Natural killer cell (primary cell): ENCODE measurements at regions not wholly inside any gene's neighbourhood (a gene's known extent, or its start where the extent isn't known, plus 50 kb on each side); places are given as distances from the start of the nearest gene placed in this dataset.

ENCODE experiments used
- ATAC-seq, 3 donors: fragments of 150-1000 bp in 2 of 3; fragments of 200-7000 bp in 1 of 3; cut with Tn5 transposase; 1 replicate in 1 of 3; 2 replicates in 2 of 3; pipeline ENCODE4 v1.10.0; 2021; ENCODE audit warnings: mild to moderate bottlenecking in 2 of 3, moderate library complexity in 2 of 3
- DNase-seq, 2 donors: peaks; one replicate each; pipeline versions ENCODE4 v3.0.0 to v3.0.0-alpha.2; 2013 to 2021; ENCODE audit warnings: mixed read lengths in 1 of 2
- H3K27ac ChIP-seq: one replicate; pipeline ENCODE4 v1.5.1; 2013; ENCODE audit warnings: mild to moderate bottlenecking, low read length
- H3K27me3 ChIP-seq: one replicate; pipeline ENCODE4 v1.6.1; 2013; ENCODE audit warnings: low read length; ENCODE audit not compliant: control insufficient read depth, insufficient read depth
- H3K36me3 ChIP-seq: one replicate; pipeline ENCODE4 v1.6.1; 2013; ENCODE audit warnings: low read length; ENCODE audit not compliant: control insufficient read depth, insufficient read depth
- H3K4me1 ChIP-seq: one replicate; pipeline ENCODE4 v1.6.1; 2013; ENCODE audit warnings: low read length; ENCODE audit not compliant: control insufficient read depth, insufficient read depth
- H3K4me3 ChIP-seq: one replicate; pipeline ENCODE4 v1.5.1; 2013; ENCODE audit warnings: low read length
- H3K9me3 ChIP-seq: one replicate; pipeline ENCODE4 v1.6.1; 2013; ENCODE audit warnings: low read length; ENCODE audit not compliant: control insufficient read depth, insufficient read depth
- H3K27ac Mint-ChIP-seq, 2 donors: one replicate each; pipeline ENCODE4 v1.8.0; 2022; ENCODE audit warnings: mild to moderate bottlenecking in 2 of 2, mixed read lengths in 2 of 2, moderate library complexity in 1 of 2
- H3K27me3 Mint-ChIP-seq, 2 donors: one replicate each; pipeline ENCODE4 v1.8.0; 2022; ENCODE audit warnings: low read depth in 2 of 2, mixed read lengths in 2 of 2
- H3K36me3 Mint-ChIP-seq: one replicate; pipeline ENCODE4 v1.8.0; 2022; ENCODE audit warnings: mixed read lengths
- H3K4me1 Mint-ChIP-seq, 2 donors: one replicate each; pipeline ENCODE4 v1.8.0; 2022; ENCODE audit warnings: mixed read lengths in 2 of 2
- H3K4me3 Mint-ChIP-seq: one replicate; pipeline ENCODE4 v1.8.0; 2022; ENCODE audit warnings: mild to moderate bottlenecking, moderate library complexity, mixed read lengths
- H3K9me3 Mint-ChIP-seq, 2 donors: one replicate each; pipeline ENCODE4 v1.8.0; 2022; ENCODE audit warnings: mixed read lengths in 2 of 2
- CTCF ChIP-seq: fragments of 200-600 bp; IDR thresholded peaks from one replicate; pipeline ENCODE4 v1.8.0; 2022; ENCODE audit warnings: antibody characterized with exemption
- WGBS: methylation state at CpG from one replicate; pipeline ENCODE4 v1.1.7; 2013; ENCODE audit warnings: missing lambda C conversion rate; ENCODE audit not compliant: insufficient coverage; 5-methylcytosine and 5-hydroxymethylcytosine counted together
- intact Hi-C: fragments of 100-400 bp; cut with micrococcal nuclease; formaldehyde crosslinking; loops from one replicate; pipeline ENCODE4 v1.14.2; 2022

GRCh38 chr9:89731262-89732182, 126.7 kb downstream of the GADD45G start:
- Mint-ChIP-seq H3K27ac (no peak overlapping the region), H3K9me3 (no peaks in the 10 kb centered on the region), H3K27me3 (peaks cover 2 to 6% of the 10 kb centered on the region in 2 donors), H3K36me3 (no peaks in the 10 kb centered on the region), H3K4me3 (no peak overlapping the region), H3K4me1 (no peaks in the 10 kb centered on the region)
- H3K27me3 ChIP-seq: no peaks in the 10 kb centered on the region
- TF ChIP-seq CTCF: no peak
- 81% methylated on average over 8 of the region's 9 CpGs for WGBS
- intact Hi-C loops: no loop called here
- H3K4me1 ChIP-seq: no peaks in the 10 kb centered on the region
- H3K9me3 ChIP-seq: no peaks in the 10 kb centered on the region
- DNase-seq: no peak
- no peak for ATAC-seq
- H3K4me3 ChIP-seq: no peak overlapping the region
- H3K27ac ChIP-seq: no peak overlapping the region
- no peaks in the 10 kb centered on the region for H3K36me3 ChIP-seq

GRCh38 chr9:89732295-89732938, 127.6 kb downstream of the GADD45G start:
- ATAC-seq (no peak), DNase-seq (no peak)
- Mint-ChIP-seq H3K36me3 (no peaks in the 10 kb centered on the region), H3K27ac (no peak overlapping the region), H3K4me1 (no peaks in the 10 kb centered on the region), H3K4me3 (no peak overlapping the region), H3K27me3 (peaks cover 2 to 6% of the 10 kb centered on the region in 2 donors), H3K9me3 (no peaks in the 10 kb centered on the region)
- Histone ChIP-seq H3K27ac (no peak overlapping the region), H3K4me1 (no peaks in the 10 kb centered on the region), H3K27me3 (no peaks in the 10 kb centered on the region), H3K9me3 (no peaks in the 10 kb centered on the region), H3K4me3 (no peak overlapping the region), H3K36me3 (no peaks in the 10 kb centered on the region)
- no peak for TF ChIP-seq CTCF
- 82% methylated on average over 4 of the region's 5 CpGs for WGBS
- intact Hi-C loops: no loop called here

DNA sequence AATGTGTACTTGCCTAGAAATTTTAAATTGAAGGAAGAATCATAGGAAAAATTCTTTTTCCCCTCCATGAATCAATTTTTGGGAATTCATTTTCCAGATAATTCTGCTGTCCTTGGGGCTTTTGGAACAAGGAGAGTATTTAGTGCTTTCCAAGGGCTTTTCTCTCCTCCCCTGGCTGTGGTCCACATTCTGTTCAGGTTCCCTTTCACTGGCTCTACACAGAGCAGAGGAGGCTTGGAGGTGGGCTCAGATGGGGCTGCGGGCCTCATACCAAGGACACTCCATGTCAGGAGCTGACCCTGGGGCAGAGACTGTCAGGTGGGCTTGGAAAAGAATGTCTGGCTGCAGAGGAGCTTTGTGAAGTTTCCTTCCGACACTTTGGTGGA, 128.1 kb downstream of the GADD45G start:
- Mint-ChIP-seq H3K27me3 (peaks cover 2 to 8% of the 10 kb centered on the region in 2 donors), H3K27ac (no peak overlapping the region), H3K4me3 (no peak overlapping the region), H3K9me3 (no peaks in the 10 kb centered on the region), H3K36me3 (no peaks in the 10 kb centered on the region), H3K4me1 (no peaks in the 10 kb centered on the region)
- DNase-seq: no peak
- intact Hi-C loops: no loop called here
- no peak for ATAC-seq
- no peak overlapping the region for H3K4me3 ChIP-seq
- no peaks in the 10 kb centered on the region for H3K4me1 ChIP-seq
- H3K27me3 ChIP-seq: no peaks in the 10 kb centered on the region
- H3K27ac ChIP-seq: no peak overlapping the region
- H3K36me3 ChIP-seq: no peaks in the 10 kb centered on the region
- H3K9me3 ChIP-seq: no peaks in the 10 kb centered on the region
- WGBS: 92% methylated on average over 2 of the region's 2 CpGs
- TF ChIP-seq CTCF: no peak
